ENCODE measurements at regions not wholly inside any gene's neighbourhood (a gene's known extent, or its start where the extent isn't known, plus 50 kb on each side); places are given as distances from the start of the nearest gene placed in this dataset.

DNA sequence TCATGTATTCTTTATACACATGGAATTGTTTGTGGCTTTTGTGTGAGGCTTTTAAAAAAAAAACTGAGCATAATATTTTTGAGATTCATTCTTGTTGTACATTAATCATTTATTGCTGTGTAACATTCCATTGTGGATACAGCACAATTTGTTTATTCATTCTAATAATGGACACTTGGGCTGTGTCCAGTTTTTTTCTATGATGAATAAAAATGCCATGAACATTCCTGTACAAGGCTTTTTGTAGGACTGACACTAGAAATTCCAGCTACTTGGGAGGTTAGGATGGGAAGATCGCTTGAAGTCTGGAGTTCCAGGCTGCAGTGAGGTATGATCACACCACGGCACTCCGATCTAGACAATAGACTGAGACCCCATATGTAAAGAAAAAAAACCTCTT is 254.3 kb upstream of the CACNA2D1 start:
- TF ChIP-seq, protein P1, sequence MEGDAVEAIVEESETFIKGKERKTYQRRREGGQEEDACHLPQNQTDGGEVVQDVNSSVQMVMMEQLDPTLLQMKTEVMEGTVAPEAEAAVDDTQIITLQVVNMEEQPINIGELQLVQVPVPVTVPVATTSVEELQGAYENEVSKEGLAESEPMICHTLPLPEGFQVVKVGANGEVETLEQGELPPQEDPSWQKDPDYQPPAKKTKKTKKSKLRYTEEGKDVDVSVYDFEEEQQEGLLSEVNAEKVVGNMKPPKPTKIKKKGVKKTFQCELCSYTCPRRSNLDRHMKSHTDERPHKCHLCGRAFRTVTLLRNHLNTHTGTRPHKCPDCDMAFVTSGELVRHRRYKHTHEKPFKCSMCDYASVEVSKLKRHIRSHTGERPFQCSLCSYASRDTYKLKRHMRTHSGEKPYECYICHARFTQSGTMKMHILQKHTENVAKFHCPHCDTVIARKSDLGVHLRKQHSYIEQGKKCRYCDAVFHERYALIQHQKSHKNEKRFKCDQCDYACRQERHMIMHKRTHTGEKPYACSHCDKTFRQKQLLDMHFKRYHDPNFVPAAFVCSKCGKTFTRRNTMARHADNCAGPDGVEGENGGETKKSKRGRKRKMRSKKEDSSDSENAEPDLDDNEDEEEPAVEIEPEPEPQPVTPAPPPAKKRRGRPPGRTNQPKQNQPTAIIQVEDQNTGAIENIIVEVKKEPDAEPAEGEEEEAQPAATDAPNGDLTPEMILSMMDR (IDR thresholded peaks at IDR 0.05; ENCODE audit: low read depth, low read length, missing input control): no peak
- TF ChIP-seq, protein P2, sequence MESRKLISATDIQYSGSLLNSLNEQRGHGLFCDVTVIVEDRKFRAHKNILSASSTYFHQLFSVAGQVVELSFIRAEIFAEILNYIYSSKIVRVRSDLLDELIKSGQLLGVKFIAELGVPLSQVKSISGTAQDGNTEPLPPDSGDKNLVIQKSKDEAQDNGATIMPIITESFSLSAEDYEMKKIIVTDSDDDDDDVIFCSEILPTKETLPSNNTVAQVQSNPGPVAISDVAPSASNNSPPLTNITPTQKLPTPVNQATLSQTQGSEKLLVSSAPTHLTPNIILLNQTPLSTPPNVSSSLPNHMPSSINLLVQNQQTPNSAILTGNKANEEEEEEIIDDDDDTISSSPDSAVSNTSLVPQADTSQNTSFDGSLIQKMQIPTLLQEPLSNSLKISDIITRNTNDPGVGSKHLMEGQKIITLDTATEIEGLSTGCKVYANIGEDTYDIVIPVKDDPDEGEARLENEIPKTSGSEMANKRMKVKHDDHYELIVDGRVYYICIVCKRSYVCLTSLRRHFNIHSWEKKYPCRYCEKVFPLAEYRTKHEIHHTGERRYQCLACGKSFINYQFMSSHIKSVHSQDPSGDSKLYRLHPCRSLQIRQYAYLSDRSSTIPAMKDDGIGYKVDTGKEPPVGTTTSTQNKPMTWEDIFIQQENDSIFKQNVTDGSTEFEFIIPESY (IDR thresholded peaks at IDR 0.05): no peak
- TF ChIP-seq, protein P3, sequence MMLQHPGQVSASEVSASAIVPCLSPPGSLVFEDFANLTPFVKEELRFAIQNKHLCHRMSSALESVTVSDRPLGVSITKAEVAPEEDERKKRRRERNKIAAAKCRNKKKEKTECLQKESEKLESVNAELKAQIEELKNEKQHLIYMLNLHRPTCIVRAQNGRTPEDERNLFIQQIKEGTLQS (IDR thresholded peaks at IDR 0.05): no peak
- TF ChIP-seq TAF1 (conservative IDR thresholded peaks at IDR 0.05): no peak
- no peak for TF ChIP-seq GABPA (IDR thresholded peaks at IDR 0.05 in 1 of 2, conservative IDR thresholded peaks at IDR 0.05 in 1 of 2)
- no peak for TF ChIP-seq YY1 (IDR thresholded peaks at IDR 0.05)
